NOMO-1 treated with DMSO at 0.1 percent for 48 hours (cell line): ENCODE measurements at regions not wholly inside any gene's neighbourhood (a gene's known extent, or its start where the extent isn't known, plus 50 kb on each side); places are given as distances from the start of the nearest gene placed in this dataset.
"Not testable (repeated sequence)": the region's sequence is repeated elsewhere in the genome, so short reads cannot be mapped to it uniquely, and the experiment has no call there.

Experiments
- DNase-seq: peaks from one replicate; lab custom pipeline; 2025; ENCODE audit not compliant: unreplicated experiment; lab: John Stamatoyannopoulos, UW

DNA sequence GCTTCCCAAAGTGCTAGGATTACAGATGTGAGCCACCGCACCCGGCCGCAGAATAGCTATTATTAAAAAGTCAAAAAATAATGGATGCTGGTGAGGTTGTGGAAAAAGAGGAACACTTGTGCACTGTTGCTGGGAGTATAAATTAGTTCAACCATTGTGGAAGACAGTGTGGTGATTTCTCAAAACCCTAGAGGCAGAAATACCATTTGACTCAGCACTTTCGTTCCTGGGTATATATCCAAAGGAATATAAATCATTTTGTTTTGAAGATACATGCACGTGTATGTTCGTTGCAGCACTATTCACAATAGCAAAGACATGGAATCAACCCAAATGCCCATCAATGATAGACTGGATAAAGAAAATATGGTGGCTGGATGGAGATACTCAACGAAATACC lies 132.1 kb upstream of the MED13 start:
- DNase-seq = peak; percentile 64

- DNase-seq = not testable (repeated sequence)
Observed at GRCh38 chr17:62196587-62196986, 131.5 kb upstream of the MED13 start.

GRCh38 chr17:62194401-62194800 lies 129.3 kb upstream of the MED13 start:
- DNase-seq = no peak

DNA sequence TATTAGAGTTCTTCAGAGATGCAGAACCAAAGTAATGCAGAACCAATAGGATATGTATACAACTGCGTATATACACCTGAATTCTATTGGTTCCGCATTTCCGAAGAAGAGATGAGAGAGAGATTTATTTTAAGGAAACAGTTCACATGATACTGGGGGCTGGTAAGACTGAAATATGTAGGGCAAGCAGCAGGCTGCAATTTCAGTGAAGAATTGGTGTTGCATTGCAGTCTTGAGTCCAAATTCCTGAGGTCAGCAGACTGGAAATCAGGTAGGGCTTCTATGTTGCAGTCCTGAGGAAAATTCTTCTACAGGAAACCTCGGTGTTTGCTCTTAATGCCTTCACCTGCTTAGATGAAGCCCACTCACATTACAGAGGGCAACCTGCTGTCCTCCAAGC lies 128.2 kb upstream of the MED13 start:
- DNase-seq = no peak

DNA sequence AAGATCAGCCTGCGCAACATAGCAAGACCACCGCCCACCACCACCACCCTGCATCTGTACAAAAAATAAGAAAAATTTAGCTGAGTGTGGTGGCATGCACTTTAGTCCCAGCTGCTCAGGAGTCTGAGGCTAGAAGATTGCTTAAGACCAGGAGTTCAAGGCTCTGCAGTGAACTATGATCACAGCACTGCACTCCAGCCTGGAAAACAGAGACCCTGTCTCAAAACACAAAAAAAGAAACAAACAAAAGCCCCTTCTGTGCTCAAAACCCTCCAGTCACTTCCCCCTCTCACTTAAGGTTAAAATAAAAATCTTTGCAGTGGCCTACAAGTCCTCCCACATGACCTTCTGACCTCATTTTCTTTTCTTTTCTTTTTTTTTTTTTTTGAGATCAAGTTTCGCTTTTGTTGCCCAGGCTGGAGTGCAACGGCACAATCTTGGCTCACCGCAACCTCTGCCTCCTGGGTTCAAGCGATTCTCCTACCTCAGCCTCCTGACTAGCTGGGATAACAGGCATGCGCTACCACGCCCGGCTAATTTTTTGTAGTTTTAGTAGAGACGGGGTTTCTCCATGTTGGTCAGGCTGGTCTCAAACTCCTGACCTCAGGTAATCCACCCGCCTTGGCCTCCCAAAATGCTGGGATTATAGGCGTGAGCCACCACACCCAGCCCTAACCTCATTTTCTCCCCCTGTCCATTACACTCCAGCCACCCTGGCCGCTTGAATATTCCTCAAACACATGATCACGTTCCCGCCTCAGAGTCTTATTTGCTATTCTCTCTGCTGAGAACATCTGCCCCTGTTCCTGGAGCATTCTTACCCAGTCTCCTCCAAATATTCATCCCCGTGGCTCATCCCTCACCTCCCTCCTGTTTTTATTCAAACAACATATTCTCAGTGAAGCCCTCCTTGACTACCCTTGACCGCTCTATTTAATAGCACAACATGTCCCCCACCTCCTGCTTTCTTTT lies 126.6 kb upstream of the MED13 start:
- DNase-seq = no peak

- DNase-seq = no peak
Observed at GRCh38 chr17:62189377-62189776, 124.3 kb upstream of the MED13 start.

DNA sequence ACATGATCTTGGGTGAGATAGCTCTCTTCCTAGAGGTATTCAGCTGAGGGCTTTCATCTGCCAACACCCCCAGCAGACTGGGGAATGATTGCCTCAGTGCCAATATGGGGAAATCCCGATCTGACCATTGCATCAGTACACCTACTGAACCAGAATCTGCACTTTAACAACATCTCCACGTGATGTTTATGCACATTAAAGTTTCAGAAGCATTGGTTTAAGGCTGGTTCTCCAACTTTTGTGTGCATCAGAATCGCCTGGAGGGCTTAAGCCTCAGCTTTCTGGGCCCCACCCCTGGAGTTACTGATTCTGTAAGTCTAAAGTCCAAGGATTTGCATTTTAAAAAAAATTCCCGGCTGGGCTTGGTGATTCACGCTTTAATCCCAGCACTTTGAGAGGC lies 123.6 kb upstream of the MED13 start:
- DNase-seq = no peak

DNA sequence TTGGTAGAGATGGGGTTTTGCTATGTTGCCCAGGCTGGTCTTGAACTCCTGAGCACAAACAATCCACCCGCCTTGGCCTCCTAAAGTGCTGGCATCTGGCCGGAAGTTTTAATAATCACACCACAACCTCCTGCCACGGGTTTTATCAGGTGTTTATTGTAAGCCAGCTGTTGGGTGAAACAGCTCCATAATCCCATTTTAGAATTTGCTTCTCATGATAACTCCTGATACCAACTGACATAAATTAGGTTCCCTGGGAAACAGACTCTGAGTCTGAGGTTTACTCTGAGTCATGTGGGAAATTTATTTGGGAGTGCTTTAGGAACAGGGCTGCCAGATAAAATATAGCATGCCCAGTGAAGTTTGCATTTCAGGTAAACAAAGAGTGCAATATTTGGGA lies 122.6 kb upstream of the MED13 start:
- DNase-seq = no peak

- DNase-seq = no peak
Observed at GRCh38 chr17:62186841-62187240, 121.8 kb upstream of the MED13 start.

DNA sequence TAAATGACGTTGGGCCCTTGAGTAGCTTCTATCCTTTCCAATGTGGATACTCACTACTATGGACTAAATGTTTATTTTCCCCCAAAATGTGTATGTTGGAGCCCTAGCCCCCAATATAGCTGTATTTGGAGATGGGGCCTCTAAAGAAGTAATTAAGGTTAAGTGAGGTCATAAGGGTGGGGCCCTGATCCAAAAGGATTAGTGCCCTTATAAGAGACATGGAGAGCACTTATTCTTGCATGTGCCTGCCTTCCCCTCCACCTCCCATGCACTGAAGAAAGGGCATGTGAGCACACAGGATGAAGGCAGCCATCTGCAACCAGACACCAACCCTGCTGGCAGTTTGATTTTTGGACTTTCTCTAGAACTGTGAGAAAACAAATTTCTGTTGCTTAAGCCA lies 115.7 kb upstream of the MED13 start:
- DNase-seq = no peak

GRCh38 chr17:62179525-62180161 lies 114.6 kb upstream of the MED13 start:
- DNase-seq = no peak

- DNase-seq = no peak
Observed at GRCh38 chr17:62178579-62178978, 113.5 kb upstream of the MED13 start.

DNA sequence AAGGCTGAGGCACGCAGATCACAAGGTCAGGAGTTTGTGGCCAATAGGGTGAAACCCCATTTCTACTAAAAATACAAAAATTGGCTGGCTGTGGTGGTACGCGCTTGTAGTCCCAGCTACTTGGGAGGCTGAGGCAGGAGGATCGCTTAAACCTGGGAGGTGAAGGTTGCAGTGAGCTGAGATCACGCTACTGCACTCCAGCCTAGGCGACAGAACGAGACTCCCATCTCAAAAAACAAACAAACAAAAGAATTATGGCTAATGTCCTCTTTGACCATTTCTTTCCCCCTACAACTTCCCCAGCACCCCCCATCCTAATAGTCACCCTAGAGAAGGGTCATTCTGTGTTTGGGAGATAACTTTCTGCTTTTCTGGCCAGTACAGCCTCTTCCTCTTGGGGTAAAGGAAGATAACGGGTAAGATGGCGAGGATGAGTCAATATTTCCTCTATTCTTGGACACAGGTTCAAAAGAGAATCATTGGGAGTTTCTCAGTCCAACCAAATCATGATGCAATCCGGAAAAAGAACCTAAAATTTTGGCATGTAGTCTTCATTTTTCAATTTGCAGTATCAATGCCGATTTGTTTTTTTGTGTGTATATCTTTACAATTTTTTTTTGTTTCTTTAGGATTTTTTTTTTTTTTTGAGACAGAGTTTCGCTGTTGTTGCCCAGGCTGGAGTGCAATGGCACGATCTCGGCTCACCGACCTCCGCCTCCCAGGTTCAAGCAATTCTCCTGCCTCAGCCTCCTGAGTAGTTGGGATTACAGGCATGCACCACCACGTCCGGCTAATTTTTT lies 107.6 kb upstream of the MED13 start:
- no peak for DNase-seq

- DNase-seq = no peak
Observed at GRCh38 chr17:62167076-62167475, 102.0 kb upstream of the MED13 start.

- DNase-seq = no peak
Observed at GRCh38 chr17:62164747-62165722, 100.0 kb upstream of the MED13 start.

GRCh38 chr17:62163847-62164246 lies 98.8 kb upstream of the MED13 start:
- no peak for DNase-seq

- DNase-seq = no peak
Observed at GRCh38 chr17:62162898-62163297, 97.8 kb upstream of the MED13 start.

- DNase-seq = no peak
Observed at GRCh38 chr17:62161405-62162148, 96.5 kb upstream of the MED13 start.

DNA sequence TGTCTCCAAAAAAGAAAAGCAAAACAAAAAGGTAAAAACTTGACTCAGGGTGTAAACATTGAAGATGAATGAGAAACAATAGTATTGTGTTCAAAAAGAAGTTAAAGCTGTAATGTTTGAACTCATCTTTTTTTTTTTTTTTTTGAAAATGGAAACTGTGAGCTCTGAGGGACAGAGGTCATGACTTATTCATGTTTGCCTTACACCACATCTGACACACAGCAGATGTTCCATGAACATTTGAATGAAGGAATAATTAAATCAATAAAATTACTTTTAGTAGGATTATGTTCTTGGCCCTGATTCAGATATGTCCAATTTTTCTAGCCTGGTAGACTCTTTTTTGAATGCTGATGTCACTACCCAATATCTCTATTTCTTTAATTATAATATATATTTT lies 95.7 kb upstream of the MED13 start:
- no peak for DNase-seq

- peak; percentile 1 for DNase-seq
Observed at GRCh38 chr17:62159994-62160393, 94.9 kb upstream of the MED13 start.
